Hindlimb muscle (tissue), 1 donor: ENCODE measurements at regions not wholly inside any gene's neighbourhood (a gene's known extent, or its start where the extent isn't known, plus 50 kb on each side); places are given as distances from the start of the nearest gene placed in this dataset.

Source experiments
- DNase-seq: peaks from one replicate; pipeline ENCODE4 v3.0.0-alpha.2; 2013

GRCh38 chr6:165081944-165082532 lies 227.4 kb downstream of the C6orf118 start:
- DNase-seq = no peak

GRCh38 chr6:165077876-165078275 lies 231.5 kb downstream of the C6orf118 start:
- peak; percentile 50 for DNase-seq

DNA sequence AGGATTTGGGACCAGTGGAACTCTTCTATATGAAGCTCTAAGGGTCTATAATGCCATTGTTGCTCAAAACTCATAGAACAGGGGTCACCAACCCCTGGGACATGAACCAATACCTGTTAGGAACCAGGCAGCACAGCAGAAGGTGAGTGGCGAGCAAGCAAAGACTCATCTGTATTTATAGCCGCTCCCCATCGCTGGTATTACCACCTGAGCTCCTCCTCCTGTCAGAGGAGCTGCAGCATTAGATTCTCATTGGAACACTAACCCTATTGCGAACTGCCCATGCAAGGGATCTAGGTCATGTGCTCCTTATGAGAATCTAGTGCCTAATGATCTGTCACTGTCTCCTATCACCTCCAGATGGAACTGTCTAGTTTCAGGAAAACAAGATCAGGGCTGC lies 237.5 kb downstream of the C6orf118 start:
- DNase-seq = no peak

GRCh38 chr6:165060720-165061119 lies 248.7 kb downstream of the C6orf118 start:
- no peak for DNase-seq

- DNase-seq = no peak
Measured at GRCh38 chr6:165059032-165059431, 250.4 kb downstream of the C6orf118 start.

GRCh38 chr6:165056292-165056691 lies 253.1 kb downstream of the C6orf118 start:
- DNase-seq = no peak

- DNase-seq = no peak
Measured at GRCh38 chr6:165055231-165055630, 254.2 kb downstream of the C6orf118 start.

- no peak for DNase-seq
Measured at GRCh38 chr6:165052561-165053480, 256.6 kb downstream of the C6orf118 start.

DNA sequence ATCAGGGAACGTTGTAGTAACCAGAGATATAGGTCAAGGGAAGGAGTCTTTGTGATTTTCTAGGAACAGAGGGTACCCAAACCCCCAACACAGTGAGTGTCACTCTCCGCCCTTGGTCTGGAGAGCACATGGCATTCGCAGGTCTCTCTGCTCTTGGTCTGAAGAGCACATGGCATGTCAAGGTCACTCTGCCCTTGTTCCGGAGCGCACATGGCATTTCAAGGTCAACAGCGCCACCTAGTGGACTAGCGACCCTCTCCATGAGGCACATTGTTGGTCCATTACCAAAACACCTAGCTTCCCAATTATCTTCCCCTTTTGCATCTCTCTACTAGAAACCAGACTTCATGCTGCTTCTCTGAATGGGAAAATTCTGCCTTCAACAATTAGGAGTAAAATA lies 260.0 kb downstream of the C6orf118 start:
- DNase-seq = no peak

DNA sequence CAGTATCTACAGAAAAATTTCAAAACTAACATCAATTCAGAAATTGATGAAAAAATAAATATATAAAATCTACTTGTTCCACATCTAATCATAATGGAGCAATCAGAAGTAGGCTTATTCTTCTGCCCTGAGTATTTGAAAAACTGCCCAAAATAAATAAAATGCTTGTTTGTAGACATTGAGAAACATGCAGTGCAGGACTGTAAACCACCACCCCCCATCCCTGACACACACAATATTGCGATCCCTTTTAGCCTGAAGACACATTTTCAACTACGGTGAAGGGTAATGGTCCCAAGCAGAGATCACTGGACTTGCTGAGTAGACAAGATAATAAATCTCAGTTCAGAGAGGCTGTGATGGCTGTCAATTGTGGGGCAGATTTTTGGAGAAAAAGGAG lies 261.5 kb downstream of the C6orf118 start:
- DNase-seq = no peak

DNA sequence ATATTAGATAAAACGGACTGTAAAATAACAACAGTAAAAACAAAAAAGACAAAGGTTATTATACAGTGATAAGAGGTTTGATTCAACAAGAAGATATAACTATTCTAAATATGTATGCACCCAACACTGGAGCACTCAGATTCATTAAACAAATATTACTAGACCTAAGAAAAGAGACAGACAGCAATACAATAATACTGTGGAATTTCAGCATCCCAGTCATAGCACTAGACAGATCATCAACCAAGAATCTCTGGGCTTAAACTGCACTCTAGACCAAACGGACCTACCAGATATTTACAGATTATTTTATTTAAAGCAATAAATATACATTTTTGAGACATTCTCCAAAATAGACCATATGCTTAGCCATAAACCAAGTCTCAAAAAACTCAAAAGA lies 263.8 kb downstream of the C6orf118 start:
- no peak for DNase-seq

DNA sequence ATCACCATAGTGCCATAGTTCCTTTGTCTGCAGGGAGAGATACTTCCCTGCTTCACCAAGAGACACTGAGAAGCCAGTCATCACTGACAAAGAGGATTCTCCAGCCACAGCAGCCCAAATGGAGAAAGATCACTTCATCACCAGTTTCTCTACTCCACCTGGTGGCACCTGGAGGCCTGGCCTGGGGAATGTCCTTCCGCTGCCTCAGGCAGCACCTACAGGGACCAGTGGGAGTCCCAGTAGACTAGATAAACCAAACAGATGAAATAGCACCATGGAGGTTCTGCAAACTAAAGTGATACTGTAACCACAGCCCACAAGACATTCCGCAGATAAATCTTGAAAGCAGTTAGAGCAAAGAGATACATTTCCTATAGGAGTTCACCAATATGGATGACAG lies 266.5 kb downstream of the C6orf118 start:
- DNase-seq = no peak

DNA sequence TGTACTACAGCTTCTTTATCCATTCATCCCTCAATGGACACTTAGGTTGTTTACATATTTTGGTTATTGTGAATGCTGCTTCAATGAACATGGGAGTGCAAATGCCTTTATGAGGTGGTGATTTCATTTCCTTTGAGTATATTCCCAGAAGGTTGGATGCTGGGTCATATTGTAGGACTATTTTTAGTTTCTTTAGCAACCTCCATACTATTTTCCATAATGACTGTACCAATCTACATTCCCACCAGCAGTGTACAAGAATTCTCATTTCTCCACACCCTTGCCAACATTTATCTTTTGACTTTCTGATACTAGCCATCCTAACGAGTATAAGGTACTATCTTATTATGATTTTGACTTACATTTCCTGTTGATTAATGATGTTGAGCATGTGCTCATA lies 269.0 kb downstream of the C6orf118 start:
- no peak for DNase-seq

DNA sequence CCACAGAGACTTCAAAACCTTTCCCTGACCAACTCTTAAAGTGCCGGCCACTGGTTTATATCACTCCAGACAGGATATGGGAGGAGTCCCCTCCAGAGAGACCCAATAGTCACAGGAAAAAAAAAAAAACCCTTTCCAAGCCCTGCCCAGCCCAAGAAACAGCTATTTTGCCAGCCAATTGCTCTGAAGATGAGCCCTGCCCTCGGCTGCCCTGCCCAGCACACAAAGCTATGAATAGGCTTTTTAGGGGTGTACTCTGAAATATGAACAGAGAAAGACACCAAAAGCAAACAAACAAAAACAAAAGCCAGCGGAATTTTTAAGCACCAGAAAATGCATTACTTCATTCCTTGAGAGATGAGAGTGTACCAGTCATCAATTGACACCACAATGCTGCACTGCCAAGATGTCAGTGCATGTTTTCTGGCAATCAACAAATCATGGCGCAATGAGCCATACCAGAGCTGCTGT lies 275.1 kb downstream of the C6orf118 start:
- DNase-seq = no peak

- DNase-seq = no peak
Measured at GRCh38 chr6:165031502-165031901, 277.9 kb downstream of the C6orf118 start.

DNA sequence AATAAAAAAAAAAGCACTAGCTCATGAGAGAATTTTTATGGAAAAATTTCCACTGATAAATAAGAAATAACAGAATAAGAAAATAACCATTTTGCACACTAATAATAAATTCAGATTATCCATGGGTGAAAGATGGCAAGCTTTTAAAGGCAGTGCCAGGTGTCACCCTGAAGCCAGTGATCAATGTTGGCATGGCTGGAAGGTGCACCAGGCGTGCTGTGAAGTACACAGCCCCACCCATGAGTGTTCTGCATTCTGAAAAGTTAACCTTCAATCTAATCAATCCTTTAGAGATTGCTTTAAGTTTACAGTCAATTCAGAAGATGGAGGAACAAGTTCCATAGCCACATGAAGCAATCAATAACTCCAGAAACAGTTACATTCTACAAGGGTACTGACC lies 284.4 kb downstream of the C6orf118 start:
- DNase-seq = no peak

DNA sequence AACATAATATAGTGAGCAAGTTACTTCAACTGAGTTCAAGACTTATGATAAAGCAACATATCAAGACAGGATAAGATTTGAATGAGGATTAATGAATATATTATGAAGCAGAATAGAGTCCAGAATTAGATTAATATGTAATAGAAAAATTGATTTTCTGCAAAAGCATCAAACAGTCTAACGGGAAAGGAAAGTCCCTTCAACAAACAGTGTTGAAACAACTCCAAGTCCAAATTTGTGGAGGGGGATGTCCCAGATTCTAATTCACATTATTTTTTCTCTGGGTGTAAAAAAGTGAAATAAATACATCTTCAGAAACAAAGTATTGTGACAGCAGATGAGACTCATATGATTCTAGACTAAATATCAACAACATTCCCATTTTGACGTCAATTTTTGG lies 289.7 kb downstream of the C6orf118 start:
- DNase-seq = no peak

GRCh38 chr6:165015676-165016075 lies 293.7 kb downstream of the C6orf118 start:
- no peak for DNase-seq

- DNase-seq = no peak
Measured at GRCh38 chr6:165013701-165014100, 295.7 kb downstream of the C6orf118 start.

GRCh38 chr6:165012183-165012582 lies 297.2 kb downstream of the C6orf118 start:
- no peak for DNase-seq

DNA sequence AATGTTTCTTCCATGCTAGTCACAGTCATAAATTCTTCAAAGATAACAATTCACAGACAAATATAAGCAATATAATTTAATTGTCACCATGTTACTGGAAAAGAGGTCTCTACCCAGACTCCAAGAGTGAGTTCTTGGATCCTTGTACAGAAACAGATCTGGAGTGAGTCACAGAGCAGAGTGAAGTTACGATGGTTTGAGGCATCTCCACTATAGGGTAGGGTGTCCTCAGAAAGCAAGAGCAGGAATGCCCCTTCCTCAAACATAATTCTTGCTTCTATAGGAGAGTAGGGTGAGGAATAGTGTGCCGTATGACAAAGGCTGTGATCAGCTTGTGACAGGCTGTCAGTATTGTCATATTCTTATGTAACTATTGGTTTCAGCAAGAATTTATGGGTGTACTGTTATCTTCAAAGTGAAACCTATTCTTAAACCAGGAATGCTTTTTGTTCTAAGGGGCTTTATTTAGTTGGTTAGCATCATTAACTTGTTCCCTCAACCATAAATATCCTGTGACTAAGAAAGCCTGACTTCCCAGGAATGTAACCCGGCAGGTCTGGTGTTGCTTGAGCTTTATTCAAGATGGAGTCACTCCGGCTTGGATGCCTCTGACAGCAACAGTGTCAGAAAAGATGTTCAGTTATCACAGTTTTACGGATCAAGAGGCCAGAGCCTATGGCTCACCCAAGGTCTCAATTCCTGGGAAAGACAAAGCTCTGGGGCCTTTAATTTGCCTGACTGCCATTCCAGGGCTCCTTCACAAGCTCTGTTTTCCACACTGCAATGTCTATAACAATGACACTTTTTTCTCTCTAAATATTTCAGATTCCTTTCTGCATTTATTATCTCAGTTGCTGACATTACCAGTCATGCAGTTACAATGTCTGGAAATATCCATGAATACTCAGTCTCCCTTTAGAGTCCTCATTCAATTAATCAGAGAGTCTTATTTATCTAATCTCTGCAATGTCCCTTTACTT lies 298.6 kb downstream of the C6orf118 start:
- no peak for DNase-seq

- no peak for DNase-seq
Measured at GRCh38 chr6:165008971-165009370, 300.4 kb downstream of the C6orf118 start.

- DNase-seq = no peak
Measured at GRCh38 chr6:165002866-165003265, 306.5 kb downstream of the C6orf118 start.
